NCI-H1436 treated with DMSO at 0.1 percent for 48 hours (cell line): ENCODE measurements at regions not wholly inside any gene's neighbourhood (a gene's known extent, or its start where the extent isn't known, plus 50 kb on each side); places are given as distances from the start of the nearest gene placed in this dataset.

ENCODE experiments used
- DNase-seq: peaks from one replicate; lab custom pipeline; 2025; lab: John Stamatoyannopoulos, UW

DNA sequence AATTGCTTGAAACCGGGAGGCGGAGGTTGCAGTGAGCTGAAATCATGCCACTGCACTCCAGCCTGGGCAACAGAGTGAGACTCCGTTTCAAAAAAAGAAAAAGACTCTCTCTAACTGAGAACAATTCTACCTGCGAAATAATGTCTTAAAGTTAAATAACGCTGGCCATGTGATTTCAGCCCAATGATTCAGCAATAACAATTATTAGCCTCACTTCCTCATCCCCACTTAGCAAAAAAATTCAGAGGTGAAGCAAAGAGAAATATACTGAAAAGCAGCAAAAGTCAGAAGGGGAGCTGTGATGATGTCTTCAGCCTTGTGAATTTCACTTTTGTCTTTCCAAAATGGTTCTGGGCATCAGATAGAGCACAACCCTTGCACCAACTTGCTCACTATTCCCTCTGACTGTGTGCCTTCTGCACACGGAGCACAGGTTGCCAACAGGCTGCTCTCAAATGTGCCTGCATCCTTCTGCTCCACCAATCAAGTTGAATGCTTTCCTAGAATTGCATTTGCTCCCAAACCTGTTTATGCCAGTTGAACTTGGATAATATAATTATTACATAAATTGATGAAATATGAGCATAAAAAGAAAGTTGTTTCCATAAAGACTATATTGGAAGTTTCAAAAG is 79.8 kb upstream of the IPO9 start:
- no peak for DNase-seq

DNA sequence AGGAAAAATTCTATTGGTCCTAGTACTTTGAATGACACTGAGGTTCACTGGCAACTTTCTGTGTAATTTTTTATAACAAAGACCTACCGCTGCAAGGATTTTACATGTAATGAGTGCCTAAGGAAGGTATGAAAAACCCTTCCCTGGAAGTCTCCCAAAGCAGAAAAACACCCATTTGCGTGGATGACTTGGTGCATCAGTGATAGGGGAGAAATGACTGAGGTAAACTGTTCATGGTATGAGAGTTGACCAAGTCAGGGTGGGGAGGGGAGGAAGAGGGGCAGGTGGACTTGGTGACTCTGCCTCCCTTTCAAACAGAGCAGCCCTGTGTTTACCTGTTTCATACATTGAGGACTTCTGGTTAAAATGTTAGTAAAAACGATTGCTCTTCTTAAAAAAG is 78.8 kb upstream of the IPO9 start:
- no peak for DNase-seq

DNA sequence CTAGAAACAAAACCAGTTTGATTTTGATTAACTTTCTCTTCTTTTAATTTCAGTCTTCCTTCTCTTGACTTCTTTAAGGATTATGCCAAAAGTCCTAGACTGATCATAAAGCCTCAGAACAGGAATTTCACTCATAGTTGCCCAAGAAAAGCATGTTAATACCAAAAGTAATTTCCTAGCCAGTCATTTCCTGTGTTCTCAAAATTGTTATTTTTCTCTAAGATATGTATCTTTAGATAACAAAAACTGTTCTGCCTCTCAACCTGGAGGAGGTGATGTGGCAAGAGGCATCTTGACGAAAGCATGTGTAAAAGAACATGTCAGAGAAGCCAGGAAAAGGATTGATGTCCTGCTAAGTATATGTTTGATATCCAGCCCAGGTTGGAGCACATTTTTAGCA is 78.0 kb upstream of the IPO9 start:
- DNase-seq, result no peak

DNA sequence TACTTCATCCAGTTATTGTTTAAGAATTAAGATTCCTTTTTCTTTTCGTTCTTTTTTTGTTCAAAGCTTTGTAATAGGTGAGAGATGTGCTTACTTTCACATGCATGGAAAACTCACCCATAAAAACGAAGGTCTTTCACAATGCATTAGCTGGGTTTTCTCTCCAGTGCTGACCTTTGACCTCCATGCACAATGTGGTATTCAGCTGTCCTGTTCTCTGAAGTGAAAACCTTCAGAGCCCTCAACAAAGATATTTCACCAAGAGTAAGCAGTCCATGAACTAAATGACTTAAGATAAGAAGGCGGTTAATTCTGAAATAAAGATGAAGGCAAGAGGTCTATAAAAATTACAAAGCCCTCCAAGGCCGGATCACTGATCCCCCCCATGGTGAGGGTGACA is 77.1 kb upstream of the IPO9 start:
- no peak for DNase-seq

DNA sequence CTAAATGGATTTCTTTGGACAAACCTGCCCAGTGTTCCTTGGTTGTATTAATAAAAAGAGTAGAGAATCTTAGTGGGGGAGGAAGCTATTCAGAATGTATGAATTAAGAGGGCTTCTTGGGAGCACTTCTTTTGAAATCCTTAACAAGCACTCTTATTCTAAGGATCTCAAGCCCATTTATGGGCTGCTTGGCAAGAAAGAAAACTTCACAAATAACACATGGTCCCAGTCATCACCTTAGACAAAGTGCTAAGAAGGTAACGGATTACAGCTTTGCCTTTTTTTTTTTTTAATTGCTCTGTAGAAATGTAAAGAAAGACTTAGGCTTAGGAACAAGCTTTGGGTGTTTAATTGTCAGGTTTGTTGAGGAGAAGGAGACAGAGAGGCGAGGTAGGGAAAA is 76.6 kb upstream of the IPO9 start:
- no peak for DNase-seq

DNA sequence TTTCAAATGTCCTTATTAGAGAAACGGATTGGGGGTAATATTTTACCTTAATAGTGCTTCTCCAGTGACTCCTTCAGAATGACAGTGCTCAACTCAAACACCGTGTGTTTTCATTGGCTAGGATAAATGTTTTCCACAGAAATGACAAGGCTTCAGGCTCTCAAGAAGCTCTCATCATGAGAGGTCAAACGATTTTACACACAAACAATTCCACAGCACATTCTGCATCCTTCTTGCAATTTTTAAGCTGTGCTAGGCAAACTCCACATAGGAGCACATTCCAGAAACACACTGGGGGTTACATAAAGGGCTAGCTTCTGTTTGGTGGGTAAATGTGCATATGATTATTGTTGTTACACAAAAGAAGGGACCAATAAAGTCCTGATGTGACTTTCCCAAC is 75.5 kb upstream of the IPO9 start:
- DNase-seq, result no peak

DNA sequence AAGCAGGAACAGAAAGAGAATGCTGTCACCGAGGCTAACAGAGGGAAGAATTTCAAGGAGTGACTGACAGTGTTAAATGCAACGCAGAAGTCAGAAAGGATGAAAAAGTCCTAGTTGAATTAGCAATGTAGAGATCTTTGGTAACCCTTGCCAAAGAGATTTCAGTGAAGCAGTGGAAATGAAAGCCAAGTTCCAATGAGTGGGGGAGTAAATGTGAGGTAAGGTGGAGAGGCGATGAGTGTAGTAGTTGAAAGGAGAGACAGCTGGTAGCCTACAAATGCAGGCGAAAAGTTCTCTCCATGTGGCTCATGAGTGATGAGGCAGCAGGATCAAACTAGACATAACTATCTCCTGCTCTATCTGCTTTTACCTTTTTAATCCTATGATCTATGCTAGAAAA is 74.6 kb upstream of the IPO9 start:
- no peak for DNase-seq

DNA sequence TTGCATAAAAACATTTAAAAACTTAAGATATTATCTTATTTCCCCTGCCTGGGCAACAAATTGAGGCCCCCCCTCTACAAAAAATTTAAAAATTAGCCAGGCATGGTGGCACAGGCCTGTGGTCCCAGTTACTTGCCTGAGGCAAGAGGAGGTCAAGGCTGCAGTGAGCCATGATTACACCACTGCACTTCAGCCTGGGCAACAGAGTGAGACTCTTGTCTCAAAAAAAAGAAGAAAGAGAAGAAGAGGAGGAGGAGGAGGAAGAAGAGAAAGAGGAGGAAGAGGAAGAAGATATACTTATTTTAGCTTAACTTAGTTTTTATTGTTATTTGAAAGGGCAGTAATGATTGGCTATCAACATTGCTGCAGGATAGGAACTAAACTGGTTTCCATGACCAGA is 73.8 kb upstream of the IPO9 start:
- DNase-seq, result no peak

DNA sequence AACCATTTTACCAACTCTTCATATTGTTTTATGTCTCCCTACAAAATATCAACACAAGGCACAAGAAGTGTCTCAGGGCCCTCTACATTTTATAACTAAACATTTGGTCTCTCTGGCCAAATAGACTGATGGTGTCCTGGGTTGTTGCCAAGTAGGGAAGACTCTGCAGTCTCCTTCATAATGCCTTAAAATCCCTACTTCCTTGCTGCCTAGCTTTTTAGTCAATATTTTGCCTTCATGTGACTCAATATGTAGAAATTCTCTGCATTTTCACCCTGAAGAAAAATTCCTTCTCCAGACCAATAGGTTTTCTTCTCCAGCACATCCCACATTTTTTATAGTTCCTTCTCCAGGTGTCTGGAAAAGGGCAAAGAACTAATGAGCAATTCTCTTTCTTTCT is 72.6 kb upstream of the IPO9 start:
- no peak for DNase-seq

DNA sequence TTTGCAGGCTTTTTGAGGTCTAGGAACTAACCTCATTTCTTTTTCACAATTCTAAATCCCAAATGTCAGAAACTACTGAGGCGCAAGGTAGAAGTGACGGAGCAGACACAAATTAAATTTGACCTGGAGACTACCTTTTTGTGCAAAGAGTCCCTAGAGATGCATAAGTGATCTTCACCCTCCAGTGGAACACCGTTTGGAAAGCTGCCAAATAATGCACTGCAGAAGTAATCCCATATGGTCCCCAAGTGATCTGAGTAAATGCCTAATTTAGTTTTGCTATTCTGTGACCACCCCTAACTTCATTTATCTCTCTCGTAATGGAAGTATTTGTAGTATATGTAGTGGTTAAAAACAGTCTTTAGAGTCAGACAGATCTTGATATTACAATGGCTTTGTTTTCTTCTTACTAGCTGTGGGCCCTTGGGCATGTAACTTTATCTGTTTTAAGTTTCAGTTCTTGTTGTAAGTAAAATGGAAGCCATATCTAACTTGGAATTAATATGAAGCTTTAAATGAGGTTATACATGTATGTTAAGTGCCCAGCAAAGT is 70.4 kb upstream of the IPO9 start:
- peak; percentile 43 for DNase-seq

DNA sequence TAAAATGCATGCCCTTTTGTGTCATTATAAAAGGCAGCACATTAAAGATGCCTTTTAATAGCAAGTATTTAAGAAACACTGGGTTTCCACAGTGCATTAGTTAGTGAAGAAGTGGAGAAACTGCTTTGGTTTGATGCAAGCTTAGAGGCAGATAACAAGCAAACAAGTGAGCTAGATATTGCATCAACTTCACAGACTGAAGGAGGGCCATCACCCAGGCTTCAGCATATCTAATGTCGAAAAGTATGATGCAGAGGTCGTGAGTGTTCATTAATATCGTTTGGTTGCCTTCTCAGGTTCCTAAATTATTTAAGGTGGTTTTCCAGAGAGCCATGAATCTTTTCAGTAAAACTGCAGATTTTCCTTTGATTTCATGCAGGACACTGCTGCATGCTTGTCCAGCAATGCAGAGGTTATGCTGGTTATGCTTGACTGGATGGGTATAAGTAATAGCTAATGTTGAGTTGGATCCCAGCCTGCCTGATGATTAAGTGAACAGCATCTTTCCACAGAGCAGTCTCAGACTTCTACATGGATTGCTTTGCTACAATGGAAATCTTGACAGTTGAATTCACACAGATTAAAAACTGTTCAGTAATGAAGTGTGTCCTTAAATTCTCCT is 69.7 kb upstream of the IPO9 start:
- no peak for DNase-seq

DNA sequence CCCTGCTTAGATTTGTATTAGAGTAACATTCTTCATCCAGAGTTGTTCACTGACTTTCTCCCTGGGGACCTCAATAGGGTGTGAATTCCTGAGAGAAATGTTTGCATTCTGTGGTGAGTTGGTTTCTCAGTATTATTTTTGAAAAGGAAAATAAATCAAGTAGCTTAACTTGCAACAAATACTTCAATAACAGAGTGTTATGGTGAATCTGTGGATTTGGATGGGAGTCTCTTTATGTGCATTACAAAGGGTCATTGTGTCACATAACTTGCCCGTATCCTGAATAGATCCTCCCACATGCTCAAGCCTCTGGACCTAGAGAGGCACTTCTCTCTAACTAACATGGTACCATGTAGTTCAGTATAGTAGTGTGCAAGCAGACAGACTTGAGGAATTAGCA is 68.4 kb upstream of the IPO9 start:
- DNase-seq, result no peak

DNA sequence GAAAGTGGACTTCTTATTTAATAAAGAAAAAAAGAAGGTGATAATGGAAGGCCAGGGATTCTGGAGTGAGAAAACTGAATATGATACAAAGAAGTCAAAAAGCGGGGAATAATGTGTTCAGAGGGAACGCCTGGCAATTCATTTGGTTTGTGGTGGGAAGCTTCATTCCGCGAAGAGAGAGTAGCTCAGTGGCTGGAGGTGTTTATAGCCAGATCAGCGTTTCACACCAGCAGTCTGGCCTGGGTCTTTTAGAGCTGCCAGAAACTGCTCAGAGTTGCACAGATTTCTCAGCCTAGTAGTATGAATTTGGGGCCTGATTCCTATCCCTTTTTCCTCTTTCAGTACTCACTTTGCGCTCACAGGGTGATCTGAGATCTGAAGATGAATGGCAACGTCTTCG is 67.8 kb upstream of the IPO9 start:
- no peak for DNase-seq

DNA sequence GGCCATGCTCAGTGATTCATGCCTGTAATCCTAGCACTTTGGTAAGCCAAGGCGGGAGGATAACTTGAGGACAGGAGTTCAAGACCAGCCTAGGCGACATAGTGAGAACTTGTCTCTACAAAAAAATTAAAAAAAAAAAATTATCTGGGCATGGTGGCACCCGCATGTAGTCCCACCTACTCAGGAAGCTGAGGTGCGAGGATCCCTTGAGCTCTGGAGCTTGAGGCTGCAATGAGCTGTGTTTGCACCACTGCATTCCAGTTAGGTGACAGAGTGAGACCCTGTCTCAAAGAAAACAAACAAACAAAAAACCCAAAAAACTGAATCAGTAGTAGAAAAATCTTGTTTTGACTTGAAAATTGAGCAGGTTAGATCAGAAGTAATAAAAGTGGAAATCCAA is 67.1 kb upstream of the IPO9 start:
- DNase-seq, result no peak

DNA sequence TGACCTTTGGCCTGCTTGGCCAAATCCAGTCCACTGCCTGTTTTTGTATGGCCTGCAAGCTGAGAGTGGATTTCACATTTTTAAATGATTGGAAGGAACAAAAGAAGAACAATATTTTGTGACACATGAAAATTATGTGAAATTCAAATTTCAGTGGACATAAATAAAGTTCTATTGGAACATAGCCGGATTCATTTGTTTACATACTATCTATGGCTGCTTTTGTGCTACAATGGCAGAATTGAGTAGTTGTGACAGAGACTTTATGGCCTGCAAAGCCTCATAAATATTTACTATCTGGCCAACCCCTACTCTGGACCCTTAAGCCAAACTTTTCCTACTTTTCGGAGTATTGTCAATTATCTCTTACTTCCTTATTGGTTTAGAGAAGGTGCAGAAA is 66.6 kb upstream of the IPO9 start:
- no peak for DNase-seq

DNA sequence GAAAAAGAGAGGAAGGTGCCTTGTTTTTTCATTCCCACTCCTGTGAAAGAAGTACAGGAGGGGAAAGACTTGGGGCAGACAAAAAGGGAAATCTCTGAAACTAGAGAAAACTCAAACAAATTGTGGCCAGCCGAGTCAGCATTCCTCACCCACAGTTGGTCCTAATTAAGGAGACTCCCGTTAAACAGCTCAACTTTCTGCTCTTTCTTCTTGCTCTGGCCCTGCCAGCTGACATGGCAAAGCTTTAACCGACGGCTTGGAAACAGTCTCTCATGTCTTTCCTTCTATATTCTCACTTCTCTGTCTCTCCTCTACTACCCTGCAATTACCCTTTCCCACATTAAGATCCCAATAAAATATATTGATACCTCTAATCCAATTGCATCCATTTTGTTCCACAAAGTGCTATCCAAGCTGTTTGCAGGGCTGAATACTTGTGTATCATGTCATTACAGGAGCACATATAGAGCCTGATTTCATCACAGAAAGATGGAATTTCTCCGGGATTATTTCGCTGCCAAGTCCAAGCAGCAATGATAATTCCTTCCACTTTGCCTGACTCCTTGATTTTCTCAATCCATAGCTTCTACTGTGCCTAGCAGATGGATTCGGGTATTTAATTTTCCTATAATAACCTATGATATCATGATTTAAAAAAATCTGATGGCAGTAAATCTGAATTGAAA is 65.4 kb upstream of the IPO9 start:
- no peak for DNase-seq

DNA sequence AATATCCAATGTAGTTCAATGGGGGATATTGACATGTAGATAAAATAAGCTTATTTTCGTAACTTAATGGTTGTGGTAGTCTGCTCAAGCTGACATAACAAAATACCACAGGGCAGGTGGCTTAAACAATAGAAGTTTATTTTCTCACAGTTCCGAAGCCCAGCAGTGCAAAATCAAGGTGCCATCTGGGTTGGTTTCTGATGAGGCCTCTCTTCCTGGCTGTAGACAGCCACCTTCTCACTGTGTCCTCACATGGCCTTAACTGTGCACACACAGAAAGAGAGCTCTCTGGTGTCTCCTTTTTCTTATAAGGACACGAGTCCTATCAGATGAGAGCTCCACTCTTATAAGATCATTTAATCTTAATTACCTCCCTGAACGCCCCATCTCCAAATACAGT is 64.8 kb upstream of the IPO9 start:
- no peak for DNase-seq

DNA sequence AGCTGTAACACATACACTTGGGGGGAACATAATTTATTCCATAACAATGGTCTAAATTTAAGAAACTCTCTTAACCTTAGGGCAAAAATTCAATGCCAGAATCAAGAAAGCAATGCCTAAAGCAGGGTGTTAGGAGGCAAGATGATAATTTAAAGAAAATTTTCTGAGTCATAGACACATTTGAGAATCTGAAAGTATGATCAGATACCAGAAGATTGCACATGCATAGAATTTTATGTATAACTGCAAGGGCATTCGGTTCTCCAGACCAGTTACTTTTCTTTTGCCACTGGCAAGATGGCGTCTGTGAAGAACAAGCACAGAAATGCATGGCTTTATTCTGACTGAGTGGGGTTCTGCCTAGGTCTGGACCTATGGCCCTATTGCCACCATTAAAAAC is 64.4 kb upstream of the IPO9 start:
- DNase-seq, result no peak

DNA sequence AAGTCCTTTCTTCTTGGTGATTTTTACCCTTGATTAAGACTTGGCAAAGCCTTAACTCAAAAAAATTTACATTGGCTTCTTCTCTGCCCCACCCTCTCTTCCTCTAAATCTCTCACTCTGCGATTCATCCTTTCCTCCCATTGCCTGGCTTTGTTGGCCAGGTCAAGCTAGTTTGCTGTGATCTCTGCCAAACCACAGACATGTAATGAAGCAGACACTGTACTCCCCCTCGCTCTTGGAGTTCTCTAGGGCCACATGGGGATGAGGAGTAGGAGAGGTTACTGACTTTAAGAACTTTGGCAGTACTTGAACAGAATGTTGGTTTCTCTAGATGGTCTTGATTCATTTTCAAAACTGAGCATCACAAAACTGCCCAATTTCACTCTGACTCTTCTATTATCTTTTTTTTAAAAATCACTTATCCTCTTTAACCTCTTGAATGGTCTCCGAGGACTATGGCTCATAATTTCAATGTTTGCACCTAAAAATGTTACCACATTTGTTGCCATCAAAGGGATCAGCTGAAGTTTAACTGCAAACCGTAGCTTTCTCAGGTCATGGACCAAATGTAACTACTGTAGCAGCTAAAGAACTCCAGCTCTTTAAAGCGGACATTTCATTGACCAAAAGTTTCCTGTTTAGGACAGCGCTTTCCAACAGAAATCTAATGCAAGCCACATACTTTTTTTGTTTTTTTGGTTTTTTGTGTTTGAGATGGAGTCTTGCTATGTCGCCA is 62.7 kb upstream of the IPO9 start:
- DNase-seq, result no peak

DNA sequence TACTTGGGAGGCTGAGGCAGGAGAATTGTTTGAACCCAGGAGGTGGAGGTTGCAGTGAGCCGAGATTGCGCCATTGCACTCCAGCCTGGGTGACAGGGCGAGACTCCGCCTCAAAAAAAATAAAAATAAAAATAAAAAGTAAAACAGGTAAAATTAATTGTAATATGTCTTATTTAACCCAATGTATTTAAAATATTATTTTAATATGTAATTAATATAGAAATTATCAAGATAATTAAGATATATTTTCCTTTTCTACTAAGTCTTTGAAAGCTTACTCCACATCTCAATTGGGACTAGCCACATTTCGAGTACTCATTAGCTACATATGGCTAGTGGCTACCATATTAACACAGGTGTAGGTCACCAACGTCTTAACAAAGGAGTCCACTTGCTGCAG is 61.6 kb upstream of the IPO9 start:
- no peak for DNase-seq

DNA sequence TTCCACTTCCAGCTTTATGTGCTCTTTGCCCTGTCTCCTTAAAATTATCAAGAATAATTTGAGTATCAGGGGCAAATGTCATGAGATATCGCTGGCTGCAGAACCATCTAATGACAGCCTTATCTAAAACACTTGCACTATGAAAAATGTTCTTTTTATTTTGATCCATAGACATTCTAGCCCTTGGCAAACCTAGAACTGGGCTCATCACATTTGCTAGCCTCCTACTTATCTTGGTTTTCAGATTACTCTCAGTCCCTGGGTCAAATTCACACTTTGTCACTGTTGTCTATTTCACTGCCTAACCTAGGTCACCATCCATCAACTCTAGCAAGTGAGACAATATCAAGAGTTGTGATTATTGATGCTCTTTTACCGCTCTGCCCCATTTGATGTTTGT is 59.9 kb upstream of the IPO9 start:
- DNase-seq, result no peak

DNA sequence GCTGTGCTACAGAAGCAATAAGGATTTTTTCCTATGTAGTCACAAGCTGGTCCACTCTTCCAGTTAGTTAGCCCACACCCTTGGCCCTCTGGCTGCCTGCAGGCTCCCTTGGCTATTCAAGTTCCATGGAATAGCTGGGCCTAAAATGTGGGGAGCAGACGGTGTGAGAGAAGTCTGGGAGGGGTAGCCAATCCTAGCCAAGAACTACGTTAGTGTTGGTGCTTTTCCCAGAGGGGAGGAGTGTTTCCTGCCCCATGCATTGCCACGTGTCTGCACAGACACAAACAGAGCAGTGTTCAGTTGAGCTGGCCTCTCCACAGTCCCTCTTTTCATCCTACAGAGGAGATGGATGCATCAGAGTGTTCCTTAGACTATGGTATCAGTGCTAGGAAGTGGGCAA is 59.0 kb upstream of the IPO9 start:
- no peak for DNase-seq

DNA sequence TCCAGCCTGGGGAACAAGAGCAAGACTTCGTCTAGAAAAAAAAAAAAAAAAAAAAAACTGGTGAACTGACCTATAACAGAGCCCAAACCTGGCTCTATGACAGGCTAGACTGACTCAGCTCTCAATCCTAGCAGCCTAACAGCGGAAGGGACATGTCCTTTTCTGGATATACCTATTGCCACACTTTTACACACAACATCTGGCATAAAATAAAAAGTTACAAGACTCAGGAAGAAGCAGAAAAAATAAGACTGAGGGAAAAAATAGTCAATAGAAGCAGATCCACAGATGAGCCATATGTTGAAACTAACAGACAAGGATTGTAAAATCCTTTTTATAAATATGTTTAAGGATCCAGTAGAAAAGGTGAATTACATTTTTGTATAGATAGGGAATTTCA is 57.5 kb upstream of the IPO9 start:
- DNase-seq, result no peak
